WTC11 (cell line): ENCODE measurements at regions not wholly inside any gene's neighbourhood (a gene's known extent, or its start where the extent isn't known, plus 50 kb on each side); places are given as distances from the start of the nearest gene placed in this dataset.

Source experiments
- CTCF ChIP-seq: fragments of 200-600 bp; IDR thresholded peaks from 2 replicates; pipeline ENCODE4 v1.8.0; 2022; ENCODE audit warnings: antibody characterized with exemption
- FOXP1 ChIP-seq: sonication (generic); formaldehyde crosslinking; IDR thresholded peaks from 2 replicates; pipeline ENCODE4 v1.8.0; 2022; ENCODE audit warnings: missing genetic modification reagents, mild to moderate bottlenecking, moderate library complexity, borderline replicate concordance
- IRF1 ChIP-seq: sonication (generic); formaldehyde crosslinking; IDR thresholded peaks from 2 replicates; pipeline ENCODE4 v1.8.0; 2023; ENCODE audit warnings: missing genetic modification reagents
- MAX ChIP-seq: sonication (generic); formaldehyde crosslinking; IDR thresholded peaks from 2 replicates; pipeline ENCODE4 v1.8.0; 2022; ENCODE audit warnings: mild to moderate bottlenecking, missing genetic modification reagents

- TF ChIP-seq CTCF = no peak
- no peak for TF ChIP-seq MAX (CRISPR knock-in tag)
- TF ChIP-seq FOXP1 = no peak
- no peak for TF ChIP-seq IRF1 (CRISPR knock-in tag)
These were observed 111.3 kb upstream of the TCF4 start for GRCh38 chr18:55699233-55699765.
